Fibroblast of the aortic adventitia (primary cell): ENCODE measurements at regions not wholly inside any gene's neighbourhood (a gene's known extent, or its start where the extent isn't known, plus 50 kb on each side); places are given as distances from the start of the nearest gene placed in this dataset.
A peak's percentile ranks its signal among the peaks of the same experiment; 100 is the strongest.

Experiments
- DNase-seq: peaks from one replicate; pipeline ENCODE4 v3.0.0-alpha.2; 2010; ENCODE audit warnings: low read depth
- H3K4me3 ChIP-seq: 2 replicates; pipeline ENCODE4 v1.5.1; 2011; ENCODE audit warnings: low read depth, mild to moderate bottlenecking, control low read depth, low read length, moderate library complexity
- TF ChIP-seq, protein P1 (sequence below): IDR thresholded peaks from 2 replicates; pipeline ENCODE4 v1.5.1; 2011; ENCODE audit warnings: mild to moderate bottlenecking, low read length, control low read depth, inconsistent platforms; ENCODE audit not compliant: insufficient read depth

DNA sequence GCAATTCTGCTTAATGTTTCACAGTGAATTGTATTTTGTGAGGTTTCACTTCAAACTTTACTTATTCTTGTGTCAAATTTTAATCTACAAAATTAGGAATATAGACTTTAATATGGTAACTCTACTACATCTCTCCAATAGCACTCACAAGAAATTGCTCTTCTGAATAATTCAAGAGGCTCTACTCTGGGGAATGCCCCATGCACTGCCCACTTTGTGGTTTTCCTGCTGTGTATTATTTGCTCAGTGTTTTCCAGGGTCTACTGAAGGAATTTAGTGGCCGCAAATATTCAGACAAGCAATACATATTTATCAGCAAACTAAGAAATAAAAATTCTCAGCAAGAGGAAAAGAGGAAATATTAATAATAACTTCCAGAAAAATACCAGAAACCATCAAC lies 611.4 kb downstream of the TNS3 start:
- no peak for DNase-seq
- TF ChIP-seq, protein P1, sequence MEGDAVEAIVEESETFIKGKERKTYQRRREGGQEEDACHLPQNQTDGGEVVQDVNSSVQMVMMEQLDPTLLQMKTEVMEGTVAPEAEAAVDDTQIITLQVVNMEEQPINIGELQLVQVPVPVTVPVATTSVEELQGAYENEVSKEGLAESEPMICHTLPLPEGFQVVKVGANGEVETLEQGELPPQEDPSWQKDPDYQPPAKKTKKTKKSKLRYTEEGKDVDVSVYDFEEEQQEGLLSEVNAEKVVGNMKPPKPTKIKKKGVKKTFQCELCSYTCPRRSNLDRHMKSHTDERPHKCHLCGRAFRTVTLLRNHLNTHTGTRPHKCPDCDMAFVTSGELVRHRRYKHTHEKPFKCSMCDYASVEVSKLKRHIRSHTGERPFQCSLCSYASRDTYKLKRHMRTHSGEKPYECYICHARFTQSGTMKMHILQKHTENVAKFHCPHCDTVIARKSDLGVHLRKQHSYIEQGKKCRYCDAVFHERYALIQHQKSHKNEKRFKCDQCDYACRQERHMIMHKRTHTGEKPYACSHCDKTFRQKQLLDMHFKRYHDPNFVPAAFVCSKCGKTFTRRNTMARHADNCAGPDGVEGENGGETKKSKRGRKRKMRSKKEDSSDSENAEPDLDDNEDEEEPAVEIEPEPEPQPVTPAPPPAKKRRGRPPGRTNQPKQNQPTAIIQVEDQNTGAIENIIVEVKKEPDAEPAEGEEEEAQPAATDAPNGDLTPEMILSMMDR: no peak
- no peak overlapping the region for H3K4me3 ChIP-seq

DNA sequence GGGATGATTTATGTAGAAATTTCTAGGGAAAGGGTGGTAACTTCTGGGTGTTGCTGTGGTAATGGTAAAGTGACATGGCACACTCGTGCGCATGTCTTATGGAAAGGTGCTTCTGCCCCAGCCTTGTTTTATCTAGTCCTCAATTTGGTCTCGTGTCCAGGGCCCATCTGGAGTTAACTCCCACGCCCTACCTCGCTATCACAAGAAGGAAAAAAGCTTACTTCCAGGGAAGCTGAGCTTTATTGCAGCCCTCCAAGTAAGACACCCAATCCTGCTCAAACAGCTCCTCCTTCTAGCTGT lies 611.8 kb downstream of the TNS3 start:
- no peak for DNase-seq
- no peak overlapping the region for H3K4me3 ChIP-seq

DNA sequence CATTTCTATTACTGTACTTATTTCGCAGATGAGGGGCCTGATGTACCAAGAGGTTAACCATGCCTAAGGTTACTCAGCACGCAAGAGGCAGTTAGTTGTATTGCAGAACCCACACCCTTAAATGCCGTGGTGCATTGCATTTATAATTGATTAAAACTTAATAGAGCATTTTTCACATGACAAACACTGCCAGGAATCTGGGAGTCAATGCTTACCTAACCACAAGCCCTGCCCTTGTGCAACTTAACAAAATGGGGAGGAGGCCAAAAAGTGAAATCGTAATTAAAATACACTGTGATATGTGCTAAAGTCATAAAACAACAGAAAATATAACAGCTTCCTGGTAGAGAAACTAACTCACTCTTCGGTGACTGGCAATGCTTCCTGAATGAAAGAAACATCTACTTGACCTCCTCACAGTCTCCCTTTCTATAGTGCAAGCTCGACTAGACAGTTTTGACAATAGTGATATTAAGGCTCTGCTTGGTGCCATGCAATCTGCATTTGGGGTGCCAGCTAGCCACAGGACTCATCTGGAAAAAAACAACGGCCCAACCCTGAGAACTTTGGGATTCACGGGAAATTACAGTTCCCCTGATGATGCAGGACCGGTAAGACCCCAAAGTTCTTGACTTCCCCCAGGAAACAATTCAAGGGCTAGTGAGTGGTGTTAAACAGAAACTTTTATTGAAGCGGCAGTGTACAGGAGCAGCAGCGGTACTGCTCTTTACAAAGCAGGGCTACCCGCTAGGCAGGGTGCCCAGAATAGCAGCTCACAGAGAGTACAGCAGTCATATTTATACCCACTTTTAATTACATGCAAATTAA lies 612.4 kb downstream of the TNS3 start:
- TF ChIP-seq, protein P1: no peak
- DNase-seq: peak; percentile 29
- H3K4me3 ChIP-seq: no peak overlapping the region

More for the DNA sequence above, 611.8 kb downstream of the TNS3 start:
- TF ChIP-seq, protein P1: no peak

DNA sequence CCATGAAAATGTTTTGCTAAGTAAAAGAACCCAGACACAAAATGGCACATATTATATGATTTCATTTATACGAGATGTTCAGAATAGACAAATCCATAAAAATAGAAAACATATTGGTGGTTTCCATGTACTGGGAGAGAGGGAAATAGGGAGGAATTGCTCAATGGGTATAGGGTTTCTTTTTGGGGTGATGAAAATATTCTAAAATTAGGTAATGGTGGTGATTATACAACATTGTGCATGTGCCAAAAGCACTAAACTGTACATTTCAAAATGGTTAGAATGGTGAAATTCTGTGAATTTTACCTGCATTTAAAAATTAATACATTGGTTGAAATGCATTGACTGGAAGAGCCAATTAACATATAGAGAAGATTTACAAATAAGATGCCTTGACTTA lies 613.9 kb downstream of the TNS3 start:
- TF ChIP-seq, protein P1: no peak
- DNase-seq: no peak

DNA sequence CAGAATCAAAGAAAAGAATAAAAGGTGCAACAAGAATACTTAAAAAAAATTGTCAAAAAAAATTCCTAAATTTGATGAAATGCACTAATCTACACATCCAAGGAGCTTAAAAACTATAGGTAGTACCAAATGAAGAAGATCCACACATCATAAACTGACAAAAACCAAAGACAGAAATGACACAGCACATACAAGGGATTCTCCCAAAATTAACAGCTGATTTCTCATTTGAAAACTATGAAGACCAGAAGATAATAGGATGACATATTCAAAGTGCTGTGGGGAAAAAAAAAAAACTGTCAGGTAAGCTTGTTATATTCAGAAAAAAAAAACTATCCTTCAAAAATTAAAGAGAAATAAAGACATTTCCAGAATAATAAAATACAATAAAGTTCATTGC lies 618.2 kb downstream of the TNS3 start:
- TF ChIP-seq, protein P1: no peak
- DNase-seq: no peak
- H3K4me3 ChIP-seq: no peak overlapping the region

More for the DNA sequence above, 613.9 kb downstream of the TNS3 start:
- H3K4me3 ChIP-seq: no peak overlapping the region

DNA sequence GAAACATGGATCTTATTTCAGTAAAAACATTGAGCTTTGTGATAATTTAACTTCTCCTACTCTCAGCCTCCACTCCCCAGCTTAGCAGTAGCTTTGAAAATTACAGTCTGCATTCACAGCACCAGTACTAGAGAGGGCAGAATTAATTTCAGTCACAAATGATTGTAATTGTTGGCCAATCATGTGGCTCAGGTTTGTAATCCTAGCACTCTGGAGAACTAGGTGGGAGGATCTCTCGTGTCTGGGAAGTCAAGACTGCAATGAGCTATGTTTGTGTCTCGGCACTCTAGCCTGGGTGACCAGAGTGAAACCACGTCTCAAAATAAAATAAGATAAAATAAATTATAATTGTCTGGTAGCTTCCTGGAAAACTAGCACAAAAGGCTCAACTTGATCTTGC lies 620.9 kb downstream of the TNS3 start:
- no peak for DNase-seq
- no peak overlapping the region for H3K4me3 ChIP-seq
- TF ChIP-seq, protein P1: no peak

DNA sequence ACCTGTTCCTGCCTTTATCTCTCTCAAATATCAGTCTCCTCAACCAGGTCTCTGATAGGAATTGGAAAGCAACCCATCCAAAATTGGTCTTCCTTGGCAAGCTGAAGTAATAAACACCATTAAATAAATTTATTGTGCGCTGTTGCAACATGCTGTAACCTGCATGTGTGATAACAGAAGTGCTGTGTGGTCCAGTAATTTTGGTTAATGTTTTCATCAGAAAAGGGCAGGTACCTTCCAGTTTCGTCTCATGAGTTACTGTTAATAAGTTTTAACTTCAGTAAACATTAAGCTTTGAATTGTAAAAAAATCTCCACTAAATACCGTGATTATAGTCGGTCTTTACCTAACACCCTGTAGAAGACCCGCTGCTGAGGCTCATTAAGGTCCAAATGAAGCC lies 624.7 kb downstream of the TNS3 start:
- DNase-seq: no peak
- TF ChIP-seq, protein P1: no peak
- no peak overlapping the region for H3K4me3 ChIP-seq
